ENCODE measurements at regions not wholly inside any gene's neighbourhood (a gene's known extent, or its start where the extent isn't known, plus 50 kb on each side); places are given as distances from the start of the nearest gene placed in this dataset.

DNA sequence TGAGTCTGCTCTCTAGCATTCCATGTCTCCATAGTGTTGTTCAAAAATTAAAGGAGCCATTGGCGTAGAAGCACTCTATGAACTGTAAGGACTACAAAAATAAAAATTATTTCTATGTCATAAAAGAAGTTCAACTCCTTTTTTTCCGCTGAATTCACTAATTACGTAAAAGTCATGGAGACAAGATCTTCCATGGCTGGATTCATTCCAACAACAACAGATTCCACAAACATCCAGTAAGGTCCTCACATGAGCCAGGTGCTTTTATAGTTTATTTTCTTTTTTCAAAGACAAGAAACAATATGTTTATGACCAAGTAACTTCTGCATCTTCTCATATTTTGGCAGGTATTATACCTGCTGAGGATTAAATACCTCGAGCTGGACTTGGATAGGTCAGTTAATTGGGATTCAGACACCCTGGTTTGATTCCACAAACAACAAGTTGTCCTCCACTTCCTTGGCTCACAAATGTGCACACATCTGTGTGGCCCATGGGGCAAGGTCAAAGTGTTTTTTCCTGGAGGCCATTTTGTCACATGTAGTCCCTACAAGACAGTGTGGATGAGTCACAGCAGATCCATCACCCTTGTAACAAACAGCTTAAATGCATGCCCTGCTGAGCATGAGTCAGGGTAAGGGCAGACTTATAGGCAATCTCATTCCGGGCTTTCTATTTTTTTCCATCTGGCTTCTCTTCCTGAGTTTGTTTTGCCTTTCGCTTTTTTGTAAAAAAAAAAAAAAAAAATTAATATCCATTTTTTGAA, 475.6 kb downstream of the COG6 start:
- H3K9me3 ChIP-seq (ENCODE audit: insufficient read depth, low read length) = peaks cover 5% of the 10 kb centered on the region; the same call in 1 of the 2 replicates
- H3K4me3 ChIP-seq (ENCODE audit: insufficient read length, low read depth) = no peak overlapping the region
- H3K36me3 ChIP-seq (ENCODE audit: insufficient read depth, insufficient read length, low read length) = no peaks in the 10 kb centered on the region
- H3K4me1 ChIP-seq (ENCODE audit: insufficient read depth, insufficient read length) = no peaks in the 10 kb centered on the region
- TF ChIP-seq SUZ12 (IDR thresholded peaks at IDR 0.05; ENCODE audit: extremely low read depth, insufficient read depth, insufficient read length) (no peak), YY1 (IDR thresholded peaks at IDR 0.05; ENCODE audit: insufficient read depth, insufficient read length) (no peak), ZNF274 (IDR thresholded peaks at IDR 0.05; ENCODE audit: low read depth, low read length) (no peak)
- DNase-seq (ENCODE audit: low read depth, low spot score) = no peak
- no peaks in the 10 kb centered on the region for H3K27me3 ChIP-seq (ENCODE audit: insufficient read depth, insufficient read length)
- no peak overlapping the region for H3K9ac ChIP-seq (ENCODE audit: insufficient read length, low read depth)

DNA sequence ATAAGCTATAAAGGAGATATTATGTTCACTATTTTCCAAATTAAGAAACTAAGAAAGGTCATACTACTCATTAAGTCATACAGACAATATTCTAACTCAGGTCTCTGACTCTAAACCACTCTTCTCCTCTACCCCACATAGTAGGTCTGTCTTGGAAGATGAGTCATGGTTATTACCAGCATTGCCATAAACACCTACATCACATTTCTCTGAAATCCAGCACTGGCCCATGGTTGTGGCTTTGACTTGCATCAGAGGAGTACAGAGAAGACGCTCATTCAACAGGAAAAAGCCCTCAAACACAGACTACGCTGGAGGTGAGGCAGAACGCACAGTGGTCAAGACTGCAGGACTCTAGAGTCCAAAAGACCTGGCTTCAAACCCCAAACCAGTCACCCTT, 476.8 kb downstream of the COG6 start:
- Histone ChIP-seq H3K36me3 (ENCODE audit: insufficient read depth, insufficient read length, low read length) (no peaks in the 10 kb centered on the region), H3K9ac (ENCODE audit: insufficient read length, low read depth) (no peak overlapping the region), H3K4me1 (ENCODE audit: insufficient read depth, insufficient read length) (no peaks in the 10 kb centered on the region), H3K4me3 (ENCODE audit: insufficient read length, low read depth) (no peak overlapping the region), H3K27me3 (ENCODE audit: insufficient read depth, insufficient read length) (no peaks in the 10 kb centered on the region), H3K9me3 (ENCODE audit: insufficient read depth, low read length) (peaks cover 5% of the 10 kb centered on the region; the same call in 1 of the 2 replicates)
- no peak for DNase-seq (ENCODE audit: low read depth, low spot score)
- TF ChIP-seq YY1 (IDR thresholded peaks at IDR 0.05; ENCODE audit: insufficient read depth, insufficient read length) = no peak
- no peak for TF ChIP-seq SUZ12 (IDR thresholded peaks at IDR 0.05; ENCODE audit: extremely low read depth, insufficient read depth, insufficient read length)
- no peak for TF ChIP-seq ZNF274 (IDR thresholded peaks at IDR 0.05; ENCODE audit: low read depth, low read length)

DNA sequence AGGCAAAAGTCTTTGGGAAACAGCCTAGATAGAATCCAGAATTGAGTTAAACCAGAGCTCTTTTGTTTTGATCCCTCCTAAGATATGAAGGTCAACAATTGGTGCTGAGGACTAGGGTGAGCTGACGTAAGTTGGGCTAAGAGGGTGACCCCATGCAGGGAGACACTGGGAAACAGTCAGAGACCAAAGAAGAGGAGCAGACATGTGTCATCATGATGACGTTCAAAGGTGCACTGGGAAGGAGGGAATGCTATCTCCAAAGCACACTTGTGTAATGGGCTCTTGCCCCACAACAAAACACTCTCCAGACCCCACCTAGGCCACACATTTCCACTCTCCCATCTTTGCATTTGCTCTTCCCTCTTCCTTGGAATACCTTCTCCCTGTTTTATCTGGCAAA, 481.4 kb downstream of the COG6 start:
- TF ChIP-seq ZNF274 (IDR thresholded peaks at IDR 0.05; ENCODE audit: low read depth, low read length) = no peak
- no peak for TF ChIP-seq YY1 (IDR thresholded peaks at IDR 0.05; ENCODE audit: insufficient read depth, insufficient read length)
- no peak for TF ChIP-seq SUZ12 (IDR thresholded peaks at IDR 0.05; ENCODE audit: extremely low read depth, insufficient read depth, insufficient read length)
- no peaks in the 10 kb centered on the region for H3K9me3 ChIP-seq (ENCODE audit: insufficient read depth, low read length)
- no peak overlapping the region for H3K4me3 ChIP-seq (ENCODE audit: insufficient read length, low read depth)
- no peaks in the 10 kb centered on the region for H3K27me3 ChIP-seq (ENCODE audit: insufficient read depth, insufficient read length)
- no peak overlapping the region for H3K9ac ChIP-seq (ENCODE audit: insufficient read length, low read depth)
- no peaks in the 10 kb centered on the region for H3K36me3 ChIP-seq (ENCODE audit: insufficient read depth, insufficient read length, low read length)
- no peaks in the 10 kb centered on the region for H3K4me1 ChIP-seq (ENCODE audit: insufficient read depth, insufficient read length)
- DNase-seq (ENCODE audit: low read depth, low spot score) = no peak

DNA sequence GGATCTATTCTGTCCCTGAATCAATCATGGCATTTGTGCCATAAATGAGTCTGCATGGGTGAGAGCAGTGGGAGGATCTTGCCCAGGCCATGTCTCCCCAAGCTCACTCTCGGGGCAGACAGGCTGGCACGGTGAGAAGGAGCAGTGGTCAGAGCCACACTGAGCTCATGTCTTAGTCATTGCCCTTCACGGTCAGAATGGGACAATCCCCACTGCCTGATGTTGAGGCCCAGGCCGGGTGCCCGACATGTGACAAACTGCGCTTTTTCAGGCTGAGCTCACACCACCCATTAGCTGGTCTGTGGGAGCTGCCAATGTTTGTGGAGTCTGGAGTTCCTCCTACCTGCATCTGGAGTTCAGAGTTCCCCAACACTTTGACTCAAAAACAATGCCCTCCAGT, 481.9 kb downstream of the COG6 start:
- no peaks in the 10 kb centered on the region for H3K36me3 ChIP-seq (ENCODE audit: insufficient read depth, insufficient read length, low read length)
- no peak for TF ChIP-seq YY1 (IDR thresholded peaks at IDR 0.05; ENCODE audit: insufficient read depth, insufficient read length)
- no peak for TF ChIP-seq ZNF274 (IDR thresholded peaks at IDR 0.05; ENCODE audit: low read depth, low read length)
- no peak for TF ChIP-seq SUZ12 (IDR thresholded peaks at IDR 0.05; ENCODE audit: extremely low read depth, insufficient read depth, insufficient read length)
- H3K27me3 ChIP-seq (ENCODE audit: insufficient read depth, insufficient read length) = no peaks in the 10 kb centered on the region
- H3K9me3 ChIP-seq (ENCODE audit: insufficient read depth, low read length) = no peaks in the 10 kb centered on the region
- H3K4me1 ChIP-seq (ENCODE audit: insufficient read depth, insufficient read length) = no peaks in the 10 kb centered on the region
- H3K4me3 ChIP-seq (ENCODE audit: insufficient read length, low read depth) = no peak overlapping the region
- no peak for DNase-seq (ENCODE audit: low read depth, low spot score)
- H3K9ac ChIP-seq (ENCODE audit: insufficient read length, low read depth) = no peak overlapping the region

DNA sequence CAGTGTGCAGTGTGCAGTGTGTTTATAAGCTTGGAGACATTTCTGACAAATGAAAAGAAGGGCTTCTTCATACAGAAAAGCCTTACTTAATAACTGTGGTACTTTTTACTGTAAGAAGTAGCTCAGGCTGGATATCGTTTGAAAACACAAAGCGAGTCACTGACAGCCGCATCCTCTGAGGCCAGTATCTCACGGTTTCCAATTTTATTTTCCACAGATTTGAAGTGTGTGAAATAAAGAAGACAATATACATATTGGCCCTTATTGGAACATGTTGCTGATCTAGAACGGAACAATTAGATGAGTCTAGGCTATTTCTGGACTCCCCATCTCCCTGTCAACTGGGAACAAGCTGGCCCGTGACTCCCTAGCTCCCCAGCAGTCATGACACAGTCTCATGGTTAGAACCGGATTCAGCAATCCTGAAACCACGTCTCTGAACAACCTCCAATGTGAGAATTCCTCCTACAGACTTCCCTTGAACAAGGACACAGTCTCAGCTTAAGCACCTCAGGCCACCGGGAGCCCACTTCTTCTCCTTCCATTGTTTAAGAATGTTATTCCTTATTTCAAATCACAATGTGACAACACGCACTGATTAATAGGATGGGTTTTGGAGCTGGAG, 484.5 kb downstream of the COG6 start:
- Histone ChIP-seq H3K36me3 (ENCODE audit: insufficient read depth, insufficient read length, low read length) (no peaks in the 10 kb centered on the region), H3K27me3 (ENCODE audit: insufficient read depth, insufficient read length) (no peaks in the 10 kb centered on the region), H3K9me3 (ENCODE audit: insufficient read depth, low read length) (no peaks in the 10 kb centered on the region), H3K9ac (ENCODE audit: insufficient read length, low read depth) (no peak overlapping the region), H3K4me3 (ENCODE audit: insufficient read length, low read depth) (no peak overlapping the region), H3K4me1 (ENCODE audit: insufficient read depth, insufficient read length) (no peaks in the 10 kb centered on the region)
- no peak for TF ChIP-seq ZNF274 (IDR thresholded peaks at IDR 0.05; ENCODE audit: low read depth, low read length)
- no peak for TF ChIP-seq YY1 (IDR thresholded peaks at IDR 0.05; ENCODE audit: insufficient read depth, insufficient read length)
- no peak for TF ChIP-seq SUZ12 (IDR thresholded peaks at IDR 0.05; ENCODE audit: extremely low read depth, insufficient read depth, insufficient read length)
- DNase-seq (ENCODE audit: low read depth, low spot score) = no peak

DNA sequence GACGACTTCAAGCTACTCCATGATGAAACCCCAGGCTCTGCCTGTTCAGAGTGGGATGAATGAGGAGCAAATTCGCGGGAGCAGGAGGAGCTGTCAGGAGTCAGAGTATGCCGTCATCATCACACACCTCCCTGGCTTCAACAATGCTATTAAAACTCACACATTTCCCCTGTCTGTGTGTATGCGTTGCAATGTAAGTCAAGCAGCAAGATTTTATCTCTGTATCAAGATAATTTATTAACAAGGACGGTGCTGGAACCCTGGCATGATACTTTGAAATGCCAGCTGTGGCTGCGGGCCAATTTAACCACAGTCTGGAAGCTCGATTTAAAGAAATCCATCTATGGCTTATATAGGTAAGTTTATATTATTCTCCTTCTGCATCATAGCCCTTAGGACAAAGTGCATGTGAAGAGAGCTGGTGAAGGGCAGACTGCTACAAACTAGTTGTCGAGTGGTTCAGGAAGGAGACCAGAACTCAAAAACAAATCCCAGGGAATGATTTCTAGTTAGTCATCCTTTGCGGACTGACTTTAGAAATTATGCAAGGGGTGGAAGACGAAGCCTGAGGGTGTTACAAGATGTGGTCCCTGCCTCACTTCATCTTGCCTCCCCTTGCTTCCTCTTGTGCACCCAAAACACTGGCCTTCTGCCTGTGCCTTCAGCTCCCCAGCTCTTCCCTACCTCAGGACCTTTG, 486.5 kb downstream of the COG6 start:
- no peak overlapping the region for H3K9ac ChIP-seq (ENCODE audit: insufficient read length, low read depth)
- no peaks in the 10 kb centered on the region for H3K36me3 ChIP-seq (ENCODE audit: insufficient read depth, insufficient read length, low read length)
- H3K27me3 ChIP-seq (ENCODE audit: insufficient read depth, insufficient read length) = no peaks in the 10 kb centered on the region
- H3K4me1 ChIP-seq (ENCODE audit: insufficient read depth, insufficient read length) = no peaks in the 10 kb centered on the region
- H3K9me3 ChIP-seq (ENCODE audit: insufficient read depth, low read length) = no peaks in the 10 kb centered on the region
- no peak overlapping the region for H3K4me3 ChIP-seq (ENCODE audit: insufficient read length, low read depth)
- TF ChIP-seq ZNF274 (IDR thresholded peaks at IDR 0.05; ENCODE audit: low read depth, low read length) (no peak), YY1 (IDR thresholded peaks at IDR 0.05; ENCODE audit: insufficient read depth, insufficient read length) (no peak), SUZ12 (IDR thresholded peaks at IDR 0.05; ENCODE audit: extremely low read depth, insufficient read depth, insufficient read length) (no peak)
- no peak for DNase-seq (ENCODE audit: low read depth, low spot score)

DNA sequence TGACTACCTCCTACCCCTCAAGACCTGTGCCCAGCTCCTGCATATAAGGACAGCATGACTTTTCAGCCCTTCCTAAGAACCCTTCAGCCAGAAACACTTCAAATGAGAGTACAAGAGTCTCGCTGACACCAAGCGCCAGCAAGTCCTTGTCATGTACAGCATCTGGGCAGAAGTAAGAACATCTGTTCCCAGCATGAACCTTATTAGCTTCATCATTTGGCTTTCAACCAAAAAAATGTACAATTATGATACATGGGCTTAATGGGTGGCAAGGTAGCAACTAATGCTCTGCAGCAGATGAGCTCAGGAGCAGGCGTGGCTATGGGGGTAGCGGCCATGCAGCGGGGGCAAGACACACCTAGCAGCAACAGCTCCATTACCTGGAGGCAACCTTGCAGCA, 487.6 kb downstream of the COG6 start:
- Histone ChIP-seq H3K9ac (ENCODE audit: insufficient read length, low read depth) (no peak overlapping the region), H3K4me1 (ENCODE audit: insufficient read depth, insufficient read length) (no peaks in the 10 kb centered on the region), H3K27me3 (ENCODE audit: insufficient read depth, insufficient read length) (no peaks in the 10 kb centered on the region), H3K36me3 (ENCODE audit: insufficient read depth, insufficient read length, low read length) (no peaks in the 10 kb centered on the region), H3K4me3 (ENCODE audit: insufficient read length, low read depth) (no peak overlapping the region), H3K9me3 (ENCODE audit: insufficient read depth, low read length) (no peaks in the 10 kb centered on the region)
- TF ChIP-seq ZNF274 (IDR thresholded peaks at IDR 0.05; ENCODE audit: low read depth, low read length) = no peak
- TF ChIP-seq SUZ12 (IDR thresholded peaks at IDR 0.05; ENCODE audit: extremely low read depth, insufficient read depth, insufficient read length) = no peak
- TF ChIP-seq YY1 (IDR thresholded peaks at IDR 0.05; ENCODE audit: insufficient read depth, insufficient read length) = no peak
- no peak for DNase-seq (ENCODE audit: low read depth, low spot score)
